NCI-H510A (cell line): ENCODE measurements at regions not wholly inside any gene's neighbourhood (a gene's known extent, or its start where the extent isn't known, plus 50 kb on each side); places are given as distances from the start of the nearest gene placed in this dataset.
"Not testable (repeated sequence)": the region's sequence is repeated elsewhere in the genome, so short reads cannot be mapped to it uniquely, and the experiment has no call there.

Source experiments
- DNase-seq: peaks from one replicate; lab custom pipeline; 2025; lab: John Stamatoyannopoulos, UW

DNA sequence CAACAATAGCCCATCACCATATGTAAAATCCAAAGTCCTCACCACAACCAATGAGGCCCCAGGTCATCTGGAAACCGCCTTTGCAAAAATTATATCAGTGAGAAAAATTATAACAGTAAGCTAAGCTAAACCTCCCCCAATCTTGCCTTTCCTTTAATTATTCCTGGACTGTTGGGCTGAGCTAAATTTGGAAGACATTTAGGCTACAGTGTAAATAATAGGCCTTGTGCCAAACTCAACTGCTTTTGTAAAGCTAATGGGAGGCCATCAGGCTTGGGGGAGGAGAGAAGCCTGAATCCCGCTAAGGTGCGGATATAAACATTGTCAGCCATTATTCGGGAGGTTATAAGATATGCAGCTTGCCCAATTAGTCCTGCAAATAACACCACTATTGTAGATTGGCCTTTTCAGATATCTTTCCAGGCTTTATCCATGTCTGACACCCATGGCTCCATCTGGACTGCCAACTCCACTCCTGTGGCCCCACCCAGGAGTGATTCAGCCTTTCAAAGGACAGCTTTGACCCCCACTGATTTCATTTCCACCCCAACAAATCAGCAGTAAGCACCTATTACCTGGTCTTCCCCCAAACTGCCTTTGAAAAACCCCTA, 53.0 kb upstream of the CA12 start:
- no peak for DNase-seq

GRCh38 chr15:63435204-63435820, 53.7 kb upstream of the CA12 start:
- no peak for DNase-seq

- no peak for DNase-seq
These were observed 54.7 kb upstream of the CA12 start for GRCh38 chr15:63436341-63436740.

DNA sequence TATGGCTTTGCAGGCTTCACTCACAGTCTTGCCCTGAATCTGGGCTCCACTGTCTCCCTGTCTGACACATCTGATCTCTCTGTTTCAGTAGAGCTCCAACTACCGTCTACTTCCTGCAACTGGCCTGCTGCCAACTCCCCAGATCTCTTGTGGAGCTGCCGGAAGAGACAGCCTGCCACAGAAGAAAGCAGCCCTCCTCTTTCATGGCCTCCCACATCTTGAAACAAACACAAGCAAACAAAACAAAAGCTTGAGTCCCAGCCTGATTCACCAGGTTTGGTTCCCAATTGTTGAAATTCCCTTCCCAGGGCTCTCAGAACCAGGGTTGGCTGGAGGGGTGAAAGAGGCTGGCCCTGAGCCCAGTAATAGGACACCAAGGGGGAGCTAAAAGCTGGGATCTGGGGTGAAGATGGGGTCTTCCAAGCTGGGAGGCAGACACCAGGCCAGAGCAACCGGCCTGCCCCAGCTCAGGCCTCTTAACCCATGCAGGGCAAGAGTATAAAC, 55.3 kb upstream of the CA12 start:
- DNase-seq = peak; percentile 63

DNA sequence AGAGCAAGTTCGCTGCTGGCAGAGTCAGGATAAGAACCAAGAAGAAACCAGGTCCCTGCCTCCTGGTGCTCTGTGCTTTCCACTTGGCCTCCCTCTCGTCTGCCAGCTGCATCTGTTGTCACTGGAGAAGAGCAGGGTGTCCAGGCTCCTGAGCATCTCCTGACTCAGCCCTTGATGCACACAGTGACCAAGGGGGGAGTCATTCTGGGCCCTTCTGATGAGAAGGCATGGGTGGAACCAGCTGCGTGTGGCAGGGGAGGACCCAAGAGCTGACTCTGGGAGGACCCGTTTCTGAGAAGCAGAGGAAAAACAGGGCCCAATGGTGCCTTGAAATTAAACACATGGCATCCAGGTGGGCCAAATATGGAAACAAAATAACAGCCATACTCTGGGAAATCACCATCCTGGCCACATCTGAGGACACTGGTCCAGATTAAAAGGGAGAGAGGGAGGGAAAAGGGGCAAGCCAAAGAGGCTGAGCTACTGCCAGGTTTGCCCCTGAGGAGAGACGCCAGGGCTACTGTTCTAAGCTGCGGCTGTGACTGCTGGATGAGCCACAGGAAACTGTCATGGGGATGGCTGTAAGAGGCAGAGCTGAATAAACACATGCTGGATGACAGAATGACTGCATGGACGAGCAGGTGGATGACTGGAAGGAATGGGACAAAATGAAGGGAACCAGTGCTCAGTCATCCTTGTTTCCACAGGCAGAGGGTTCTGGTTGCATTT, 58.1 kb upstream of the CA12 start:
- DNase-seq = peak; percentile 36

DNA sequence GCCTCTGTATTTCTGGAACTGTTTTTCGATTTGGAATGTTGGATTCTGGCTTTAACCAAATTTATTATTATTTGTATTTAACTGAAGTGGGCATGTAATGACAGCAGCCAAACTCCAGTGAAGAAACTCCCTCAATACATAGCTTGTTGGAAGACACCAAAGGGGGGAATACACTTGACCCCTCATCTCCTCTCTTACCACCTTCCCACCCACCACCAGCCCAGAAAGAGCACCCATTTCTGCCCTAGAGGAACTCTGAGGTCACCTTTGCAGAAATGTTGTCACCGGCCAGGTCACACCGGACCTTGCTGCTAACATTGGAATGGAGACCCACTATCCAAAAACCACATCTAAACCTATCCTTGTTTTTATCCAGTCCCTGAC, 58.6 kb upstream of the CA12 start:
- DNase-seq = no peak

GRCh38 chr15:63440756-63441155, 59.1 kb upstream of the CA12 start:
- no peak for DNase-seq

- DNase-seq = no peak
These were observed 59.6 kb upstream of the CA12 start for GRCh38 chr15:63441266-63441665.

- DNase-seq = no peak
These were observed 60.4 kb upstream of the CA12 start for GRCh38 chr15:63442080-63442479.

- no peak for DNase-seq
These were observed 59.8 kb upstream of the USP3 start for GRCh38 chr15:63444611-63445010.

- DNase-seq = no peak
These were observed 58.1 kb upstream of the USP3 start for GRCh38 chr15:63446255-63446654.

- peak; percentile 23 for DNase-seq
These were observed 57.2 kb upstream of the USP3 start for GRCh38 chr15:63447017-63447676.

- DNase-seq = no peak
These were observed 56.1 kb upstream of the USP3 start for GRCh38 chr15:63448266-63448665.

DNA sequence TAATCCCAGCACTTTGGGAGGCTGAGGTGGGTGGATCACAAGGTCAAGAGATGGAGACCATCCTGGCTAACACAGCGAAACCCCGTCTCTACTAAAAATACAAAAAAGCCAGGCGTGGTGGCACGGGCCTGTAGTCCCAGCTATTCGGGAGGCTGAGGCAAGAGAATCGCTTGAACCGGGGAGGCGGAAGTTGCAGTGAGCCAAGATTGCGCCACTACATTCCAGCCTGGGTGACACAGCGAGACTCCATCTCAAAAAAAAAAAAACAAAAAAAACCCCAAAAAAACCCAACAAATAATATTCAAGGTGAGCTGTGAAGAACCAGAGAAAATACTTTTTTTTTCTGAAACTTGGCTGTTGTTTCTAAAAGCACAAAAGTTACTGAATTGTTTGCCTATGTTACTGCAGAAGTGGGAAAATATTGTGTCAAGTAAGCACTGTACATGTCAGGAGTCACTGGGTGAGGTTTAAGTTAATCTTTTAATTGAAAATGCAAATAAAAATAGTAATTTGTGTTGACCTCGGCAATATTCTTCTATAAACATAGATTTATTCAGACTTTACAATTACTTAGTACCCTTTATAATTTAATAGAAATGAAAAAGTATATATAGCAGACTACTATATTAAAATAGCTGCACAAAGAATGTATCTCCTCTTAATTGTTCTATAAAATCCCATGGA, 55.4 kb upstream of the USP3 start:
- DNase-seq = not testable (repeated sequence)

GRCh38 chr15:63449731-63450130, 54.7 kb upstream of the USP3 start:
- no peak for DNase-seq

GRCh38 chr15:63450884-63451225, 53.5 kb upstream of the USP3 start:
- no peak for DNase-seq

DNA sequence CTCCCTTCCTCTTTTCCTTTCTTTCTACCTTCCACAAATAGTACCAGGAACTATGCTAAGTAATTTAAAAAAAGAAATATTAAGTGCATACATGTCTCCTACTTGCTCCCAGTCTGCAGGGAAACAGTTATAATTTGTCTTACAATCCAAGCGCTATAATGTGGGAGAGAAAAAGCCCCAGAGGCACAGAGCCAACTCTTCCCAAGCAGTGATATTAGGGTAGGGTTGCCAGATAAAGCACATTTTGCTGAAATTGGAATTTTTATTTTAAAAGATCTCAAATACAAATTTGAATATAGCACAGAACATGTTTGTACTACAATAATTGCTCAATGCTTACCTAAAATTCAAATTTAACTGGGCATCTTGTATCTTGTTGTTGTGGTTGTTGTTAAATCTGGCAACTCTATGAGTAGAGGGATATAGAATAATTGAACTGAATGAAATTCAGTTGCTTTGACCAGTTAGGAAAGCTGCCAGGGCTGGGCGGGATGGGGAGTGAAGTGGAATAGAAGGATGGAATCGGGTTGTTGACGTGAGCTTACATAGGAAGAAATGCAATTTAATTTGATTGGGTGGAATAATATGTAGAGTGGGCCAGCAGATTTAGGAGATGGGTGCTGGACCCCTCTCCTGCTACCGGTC, 52.6 kb upstream of the USP3 start:
- no peak for DNase-seq

DNA sequence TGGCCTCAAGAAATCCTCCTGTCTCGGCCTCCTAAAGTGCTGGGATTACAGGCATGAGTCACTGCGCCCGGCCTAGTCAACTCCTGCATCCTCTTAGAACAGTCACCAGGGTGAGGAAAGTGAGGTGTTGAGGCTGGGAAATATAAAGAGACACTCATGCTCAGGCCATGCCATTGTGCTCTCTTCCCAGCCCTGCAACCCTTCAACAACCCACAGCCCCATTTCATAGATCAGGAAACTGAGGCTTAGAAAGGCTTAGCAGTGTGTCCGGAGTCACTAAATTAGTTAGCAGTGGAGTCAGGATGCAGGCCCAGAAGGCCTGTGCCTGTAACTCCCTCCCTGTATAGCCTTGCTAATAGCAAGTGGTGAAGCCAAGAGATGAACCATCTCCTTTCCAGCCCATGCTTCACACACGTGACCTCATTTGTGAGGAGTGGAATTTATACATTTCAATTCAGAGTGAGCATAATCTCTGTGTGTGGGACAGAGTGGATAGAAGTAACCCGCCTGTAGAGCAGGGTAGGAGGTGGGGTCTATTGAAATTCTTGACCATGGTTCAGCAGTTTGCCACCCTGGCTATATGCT, 51.7 kb upstream of the USP3 start:
- DNase-seq = no peak

DNA sequence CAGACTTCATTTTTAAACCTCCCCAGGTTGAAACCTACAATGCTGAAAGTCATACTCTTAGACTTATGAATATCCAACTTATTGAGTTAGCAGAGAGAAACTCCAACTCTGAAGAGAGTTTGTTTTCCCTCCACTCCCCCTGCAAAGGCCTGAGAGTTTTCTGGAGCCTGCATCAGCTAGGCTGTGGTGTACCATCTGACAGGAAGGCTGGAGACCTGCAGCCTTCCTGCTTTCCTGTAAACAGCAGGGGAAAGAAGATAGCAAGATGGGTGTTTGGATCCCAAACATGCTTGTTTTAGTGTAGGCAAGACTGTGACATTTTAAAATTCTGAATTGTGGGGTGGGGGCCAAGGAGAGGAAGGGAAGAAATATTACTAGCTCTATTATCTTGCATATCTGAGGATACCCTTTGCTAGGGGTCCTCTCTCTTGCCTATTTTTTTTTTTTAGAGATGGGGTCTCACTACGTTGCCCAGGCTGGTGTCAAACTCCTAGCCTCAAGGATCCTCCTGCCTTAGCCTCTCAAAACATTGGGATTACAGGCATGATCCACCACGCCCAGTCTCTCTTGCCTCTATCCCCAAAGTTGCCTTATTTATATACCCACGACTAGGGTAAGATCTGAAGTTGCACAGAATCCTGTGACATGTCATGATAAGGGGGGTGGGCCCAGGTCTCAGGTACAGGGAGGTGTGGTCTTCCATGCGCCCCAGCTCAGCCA, 51.0 kb upstream of the USP3 start:
- no peak for DNase-seq

GRCh38 chr15:63454503-63455211, 49.7 kb upstream of the USP3 start:
- DNase-seq = no peak
